NCI-H2029 (cell line): ENCODE measurements at regions not wholly inside any gene's neighbourhood (a gene's known extent, or its start where the extent isn't known, plus 50 kb on each side); places are given as distances from the start of the nearest gene placed in this dataset.
"Not testable (repeated sequence)": the region's sequence is repeated elsewhere in the genome, so short reads cannot be mapped to it uniquely, and the experiment has no call there.

Experiments used
- DNase-seq: peaks from one replicate; lab custom pipeline; 2025; lab: John Stamatoyannopoulos, UW

- DNase-seq = no peak
Measured at GRCh38 chr1:164433818-164434170, 125.2 kb upstream of the PBX1 start.

- no peak for DNase-seq
Measured at GRCh38 chr1:164440232-164440631, 118.8 kb upstream of the PBX1 start.

- DNase-seq = no peak
Measured at GRCh38 chr1:164443166-164443565, 115.8 kb upstream of the PBX1 start.

GRCh38 chr1:164443836-164444235 is 115.1 kb upstream of the PBX1 start:
- no peak for DNase-seq

- DNase-seq = no peak
Measured at GRCh38 chr1:164446020-164446419, 113.0 kb upstream of the PBX1 start.

- DNase-seq = no peak
Measured at GRCh38 chr1:164452549-164452948, 106.4 kb upstream of the PBX1 start.

- no peak for DNase-seq
Measured at GRCh38 chr1:164456272-164456671, 102.7 kb upstream of the PBX1 start.

GRCh38 chr1:164459176-164459575 is 99.8 kb upstream of the PBX1 start:
- DNase-seq = not testable (repeated sequence)

GRCh38 chr1:164466001-164466421 is 93.0 kb upstream of the PBX1 start:
- no peak for DNase-seq

GRCh38 chr1:164466429-164466828 is 92.6 kb upstream of the PBX1 start:
- no peak for DNase-seq

GRCh38 chr1:164470996-164471395 is 88.0 kb upstream of the PBX1 start:
- no peak for DNase-seq

GRCh38 chr1:164472841-164473240 is 86.1 kb upstream of the PBX1 start:
- no peak for DNase-seq

GRCh38 chr1:164473544-164473943 is 85.4 kb upstream of the PBX1 start:
- no peak for DNase-seq

- no peak for DNase-seq
Measured at GRCh38 chr1:164475834-164476233, 83.2 kb upstream of the PBX1 start.

GRCh38 chr1:164477343-164477742 is 81.6 kb upstream of the PBX1 start:
- DNase-seq = no peak

- DNase-seq = no peak
Measured at GRCh38 chr1:164479242-164479641, 79.7 kb upstream of the PBX1 start.

- no peak for DNase-seq
Measured at GRCh38 chr1:164480285-164480907, 78.6 kb upstream of the PBX1 start.

GRCh38 chr1:164495905-164496304 is 63.1 kb upstream of the PBX1 start:
- DNase-seq = no peak

GRCh38 chr1:164498792-164499191 is 60.2 kb upstream of the PBX1 start:
- no peak for DNase-seq

- DNase-seq = no peak
Measured at GRCh38 chr1:164504749-164505148, 54.2 kb upstream of the PBX1 start.
